Right renal pelvis (tissue), 4 donors: ENCODE measurements at regions not wholly inside any gene's neighbourhood (a gene's known extent, or its start where the extent isn't known, plus 50 kb on each side); places are given as distances from the start of the nearest gene placed in this dataset.

ENCODE experiments used
- DNase-seq, 4 donors: peaks; one replicate each; pipeline ENCODE4 v3.0.0-alpha.2; 2013; ENCODE audit warnings: low read depth in 4 of 4, low spot score in 3 of 4, missing footprints in 1 of 4

GRCh38 chr3:72257738-72258137, 472.8 kb upstream of the PROK2 start:
- DNase-seq, result no peak

GRCh38 chr3:72257203-72257602, 472.3 kb upstream of the PROK2 start:
- DNase-seq, result no peak

DNA sequence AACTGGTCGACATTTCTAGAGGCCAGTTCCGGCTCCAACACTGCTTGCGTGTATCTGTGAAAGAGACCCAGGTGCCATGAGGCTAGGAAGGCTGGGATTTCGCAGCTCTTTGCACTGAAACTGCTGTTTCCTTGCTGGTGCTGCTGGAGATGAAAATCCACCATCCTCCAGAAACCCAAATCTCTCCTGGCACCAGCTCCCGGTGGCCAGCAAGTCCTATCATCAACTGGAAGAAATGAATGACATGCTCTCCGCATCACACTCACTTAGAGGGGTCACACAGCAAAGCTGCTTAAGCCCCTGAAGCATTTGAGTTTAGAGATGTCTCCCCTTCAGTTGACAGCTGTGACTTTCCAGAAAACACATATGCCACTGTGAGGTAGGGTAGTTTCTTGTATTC, 471.8 kb upstream of the PROK2 start:
- no peak for DNase-seq

DNA sequence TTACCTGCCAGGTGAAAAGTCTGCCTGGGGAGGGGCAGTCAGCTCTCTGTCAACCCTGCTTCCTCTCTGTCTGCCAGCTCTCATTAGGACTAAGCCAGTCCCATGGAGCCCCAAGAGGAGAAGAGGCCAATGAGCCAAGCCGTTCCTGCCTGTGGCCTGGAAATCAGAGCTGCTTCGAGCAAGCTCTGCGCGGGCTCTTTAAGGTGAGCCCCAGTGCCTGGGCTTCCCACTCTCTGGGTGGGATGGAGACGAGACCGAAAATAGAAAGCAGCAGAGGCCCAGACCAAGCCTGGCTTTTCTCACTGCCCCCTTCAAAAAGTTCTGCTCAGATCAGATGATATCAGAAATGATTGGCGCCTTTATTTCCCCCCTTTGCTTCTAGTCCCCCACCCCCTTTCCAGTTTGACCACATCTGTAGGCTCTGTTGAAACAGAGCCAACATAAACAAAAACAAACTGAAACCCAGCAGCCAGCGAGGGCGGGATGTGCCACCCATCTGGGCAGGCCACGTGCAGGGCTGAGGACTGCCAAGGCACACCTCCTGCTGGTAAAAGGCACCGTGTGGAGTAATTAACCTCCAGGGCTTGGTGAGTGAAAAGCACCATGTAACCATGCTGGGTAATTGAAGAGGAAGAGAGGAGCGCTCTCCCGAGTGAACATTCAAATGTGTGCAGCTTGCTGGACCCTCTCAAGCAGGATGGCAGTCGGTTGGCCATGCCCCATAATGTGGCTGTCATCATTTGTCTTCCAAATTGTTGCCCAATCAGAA, 471.0 kb upstream of the PROK2 start:
- peak in 2 of 4 donors; percentile 65 to 70 for DNase-seq

DNA sequence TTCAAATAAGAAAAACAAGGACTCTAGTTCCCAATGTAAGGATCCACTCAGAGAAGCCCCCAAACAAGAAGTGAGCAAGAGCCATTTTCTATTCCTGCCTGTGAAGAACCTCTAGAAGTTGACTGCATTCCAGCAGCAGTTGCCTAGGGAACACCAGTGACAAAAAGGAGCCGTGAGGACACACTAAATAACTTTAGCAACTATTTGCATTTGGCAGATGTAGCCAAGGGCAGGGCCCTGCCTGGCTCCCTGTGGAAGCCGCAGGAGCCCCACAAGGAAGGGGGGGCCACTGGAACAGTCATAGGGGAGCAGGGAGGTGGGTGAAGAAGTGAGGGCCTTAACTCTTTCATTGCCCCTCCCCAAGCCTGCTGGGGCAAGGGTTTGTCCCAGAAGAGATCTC, 470.2 kb upstream of the PROK2 start:
- DNase-seq, result peak in 1 of 4 donors; percentile 60

DNA sequence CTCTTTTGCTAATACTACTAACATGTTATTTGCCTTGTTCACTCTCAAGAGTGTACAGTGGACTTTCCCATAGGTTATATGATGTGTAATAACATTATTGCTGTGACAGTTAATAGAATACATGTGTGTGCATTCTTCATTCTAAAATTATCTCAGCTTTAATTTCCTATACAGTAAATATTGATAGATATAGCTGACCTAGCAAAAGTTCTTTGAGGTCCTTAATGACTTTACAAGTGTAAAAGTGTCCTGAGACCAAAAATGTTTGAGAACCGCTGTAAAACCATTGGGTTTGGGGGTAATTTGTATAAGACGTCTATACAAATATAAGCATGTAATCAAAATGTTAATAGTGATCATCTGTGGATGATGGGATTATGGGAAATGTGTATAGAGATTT, 469.5 kb upstream of the PROK2 start:
- DNase-seq, result no peak

GRCh38 chr3:72250725-72251124, 465.8 kb upstream of the PROK2 start:
- no peak for DNase-seq

- no peak for DNase-seq
Observed at GRCh38 chr3:72248869-72249268, 463.9 kb upstream of the PROK2 start.

GRCh38 chr3:72248389-72248761, 463.4 kb upstream of the PROK2 start:
- no peak for DNase-seq

- no peak for DNase-seq
Observed at GRCh38 chr3:72247645-72248388, 462.9 kb upstream of the PROK2 start.

GRCh38 chr3:72247126-72247525, 462.2 kb upstream of the PROK2 start:
- DNase-seq, result no peak

GRCh38 chr3:72246685-72247084, 461.7 kb upstream of the PROK2 start:
- DNase-seq, result no peak

DNA sequence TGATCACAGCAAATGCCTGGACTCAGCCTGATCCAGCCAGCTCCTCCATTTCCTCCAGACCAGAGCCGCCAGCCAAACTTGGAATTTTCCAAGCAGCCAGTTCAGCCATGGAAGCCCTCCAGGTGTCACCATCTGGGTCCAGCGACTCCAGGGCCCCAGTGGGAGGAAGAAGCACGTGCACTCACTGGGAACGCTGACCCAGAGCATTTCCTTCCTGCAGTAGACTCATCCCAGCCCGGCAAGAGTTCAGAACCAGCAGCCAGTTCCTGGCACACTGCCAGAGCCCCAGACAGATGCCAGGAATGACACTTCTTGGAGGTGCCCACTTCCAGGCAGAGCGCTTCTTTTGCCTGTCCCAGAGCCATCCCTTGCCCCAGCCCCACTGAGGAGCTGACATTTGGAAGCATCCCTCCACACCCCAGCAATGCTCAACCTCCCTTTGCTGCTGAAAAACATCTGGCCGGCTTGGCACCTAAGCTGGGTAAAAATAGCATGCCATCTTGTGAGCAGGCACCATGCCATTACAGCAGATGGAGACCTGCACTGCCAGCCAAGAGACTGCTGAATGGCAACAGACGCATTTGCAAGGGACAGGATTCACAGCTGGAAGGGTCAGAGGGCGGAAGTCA, 460.3 kb upstream of the PROK2 start:
- no peak for DNase-seq

- no peak for DNase-seq
Observed at GRCh38 chr3:72244396-72244795, 459.4 kb upstream of the PROK2 start.

DNA sequence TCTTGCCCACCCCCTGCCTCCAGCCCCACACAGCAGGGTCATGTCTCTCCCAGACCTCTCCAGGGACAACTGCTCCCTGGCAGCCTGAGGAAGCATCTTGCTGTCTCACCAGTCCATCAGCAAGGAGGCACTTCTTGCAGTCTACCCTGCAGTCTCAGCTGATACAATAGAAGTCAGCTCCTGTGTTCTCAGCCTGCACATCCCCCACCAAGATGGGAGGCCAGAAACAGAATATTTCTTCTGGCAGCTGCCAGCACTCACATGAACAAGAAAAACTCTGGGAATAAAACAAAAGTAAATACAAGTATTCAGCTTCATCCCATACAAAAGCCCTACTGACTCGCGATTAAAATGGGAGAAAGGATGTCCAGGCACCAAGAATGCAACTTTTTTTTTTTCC, 457.4 kb upstream of the PROK2 start:
- no peak for DNase-seq

GRCh38 chr3:72241525-72241924, 456.6 kb upstream of the PROK2 start:
- no peak for DNase-seq

- no peak for DNase-seq
Observed at GRCh38 chr3:72240531-72240930, 455.6 kb upstream of the PROK2 start.

DNA sequence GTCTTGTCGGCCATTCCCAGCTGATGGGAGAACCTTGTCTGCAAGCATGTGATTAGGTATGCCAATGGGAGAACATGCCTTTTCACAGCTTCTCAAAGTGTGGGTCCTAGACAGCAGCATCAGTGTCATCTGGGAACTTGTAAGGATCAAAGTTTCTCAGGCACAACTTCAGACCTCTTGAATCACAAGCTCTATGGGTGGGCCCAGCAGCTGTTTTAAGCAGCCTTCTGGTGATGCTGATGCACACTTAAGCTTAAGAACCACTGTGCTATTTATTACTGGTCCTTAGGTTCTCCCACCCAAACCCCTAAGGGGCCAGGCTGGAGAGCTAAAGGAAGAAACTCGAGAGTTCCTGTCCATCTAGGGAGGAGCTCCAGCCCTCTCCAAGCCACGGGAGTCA, 453.9 kb upstream of the PROK2 start:
- no peak for DNase-seq

- no peak for DNase-seq
Observed at GRCh38 chr3:72238010-72238691, 453.2 kb upstream of the PROK2 start.

DNA sequence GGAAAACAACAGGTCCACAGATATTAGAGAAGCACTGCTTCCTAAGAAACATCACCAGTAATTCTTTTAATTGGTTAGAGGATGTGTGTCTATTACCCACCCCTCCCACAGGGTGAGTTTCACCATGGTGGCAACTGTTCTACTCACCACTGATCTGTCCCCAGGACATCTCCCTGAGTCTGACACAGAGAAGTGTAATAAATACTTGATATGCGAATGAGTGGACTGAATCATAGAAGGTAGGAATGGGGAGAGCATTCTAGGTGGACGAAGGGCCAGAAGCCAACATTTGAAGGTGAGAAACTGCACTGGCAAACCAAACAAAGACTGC, 452.7 kb upstream of the PROK2 start:
- DNase-seq, result no peak

DNA sequence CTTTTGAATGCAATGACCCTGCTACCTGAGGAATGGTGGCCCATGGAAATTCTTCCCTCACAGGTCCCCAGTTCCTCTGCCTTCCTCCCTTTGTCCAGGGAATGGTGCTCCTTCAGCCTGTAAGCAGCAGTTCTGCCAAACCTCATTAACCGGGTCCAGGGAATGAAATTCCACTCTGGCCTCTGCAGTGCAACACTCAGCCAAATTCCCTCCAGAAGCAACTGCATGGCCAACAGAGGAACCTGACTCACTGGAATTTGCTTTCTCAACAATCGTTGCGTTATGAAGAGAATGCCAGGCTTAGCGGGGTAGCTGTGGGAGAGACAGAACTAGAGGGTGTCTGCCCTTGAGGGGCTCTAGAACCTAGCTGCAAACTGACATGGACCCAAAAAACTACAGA, 449.4 kb upstream of the PROK2 start:
- DNase-seq, result no peak
